GM18499 (cell line): ENCODE measurements at regions not wholly inside any gene's neighbourhood (a gene's known extent, or its start where the extent isn't known, plus 50 kb on each side); places are given as distances from the start of the nearest gene placed in this dataset.

Source experiments
- ATAC-seq: cut with Tn5 transposase; IDR thresholded peaks from one replicate; pipeline ENCODE4 v1.9.1; 2021; ENCODE audit warnings: moderate number of reproducible peaks; ENCODE audit not compliant: insufficient read depth, unreplicated experiment

DNA sequence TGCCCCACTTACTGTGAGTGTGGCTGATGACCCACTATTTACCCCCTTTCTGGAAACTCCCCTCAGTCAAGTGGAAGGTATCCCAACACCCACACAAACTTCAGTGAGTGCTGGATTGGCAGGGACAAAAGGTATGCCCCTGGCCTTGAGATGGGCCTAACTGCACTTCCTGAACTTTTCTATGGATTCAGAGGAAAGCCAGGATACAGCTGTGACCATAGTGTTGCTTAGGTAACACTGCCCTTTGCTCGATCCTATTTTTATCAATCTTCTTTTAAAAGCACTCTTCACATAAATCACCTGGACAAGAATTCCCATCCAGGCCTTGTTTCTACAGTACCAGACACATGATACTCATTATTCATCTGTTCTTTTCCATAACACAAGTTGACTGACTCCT, 671.5 kb upstream of the SLC8A1 start:
- ATAC-seq = no peak

DNA sequence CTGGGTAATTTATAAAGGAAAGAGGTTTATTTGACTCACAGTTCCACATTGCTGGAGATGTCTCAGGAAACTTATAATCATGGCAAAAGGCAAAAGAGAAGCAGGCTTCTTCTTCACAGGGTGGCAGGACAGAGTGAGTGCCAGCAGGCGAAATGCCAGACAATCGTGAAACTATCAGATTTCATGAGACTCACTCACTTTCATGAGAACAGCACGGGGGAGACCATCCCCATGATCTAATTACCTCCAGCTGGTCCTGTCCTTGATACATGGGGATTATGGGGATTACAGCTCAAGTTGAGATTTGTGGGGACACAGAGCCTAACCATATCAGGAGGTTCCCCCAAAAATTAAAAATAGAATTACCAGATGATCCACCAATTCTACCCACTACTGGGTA, 675.5 kb upstream of the SLC8A1 start:
- no peak for ATAC-seq

DNA sequence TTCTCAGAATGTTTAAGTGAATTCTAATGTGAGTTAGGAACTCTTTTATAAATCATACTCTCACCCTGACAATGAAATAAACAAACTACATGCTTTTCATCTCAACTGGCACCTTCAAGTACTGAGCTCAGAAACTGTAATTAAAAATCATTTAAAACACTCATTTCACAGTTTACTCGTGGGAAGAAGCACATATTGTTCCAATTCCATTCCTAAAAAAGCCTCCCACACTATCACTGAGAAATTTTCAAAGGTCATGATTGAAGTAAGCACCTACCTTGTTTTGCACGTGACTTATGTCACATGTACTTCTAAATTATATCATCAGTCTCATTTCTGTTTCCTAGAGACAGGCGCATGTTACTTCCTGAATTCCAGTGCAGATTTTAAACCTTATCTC, 678.1 kb upstream of the SLC8A1 start:
- no peak for ATAC-seq

DNA sequence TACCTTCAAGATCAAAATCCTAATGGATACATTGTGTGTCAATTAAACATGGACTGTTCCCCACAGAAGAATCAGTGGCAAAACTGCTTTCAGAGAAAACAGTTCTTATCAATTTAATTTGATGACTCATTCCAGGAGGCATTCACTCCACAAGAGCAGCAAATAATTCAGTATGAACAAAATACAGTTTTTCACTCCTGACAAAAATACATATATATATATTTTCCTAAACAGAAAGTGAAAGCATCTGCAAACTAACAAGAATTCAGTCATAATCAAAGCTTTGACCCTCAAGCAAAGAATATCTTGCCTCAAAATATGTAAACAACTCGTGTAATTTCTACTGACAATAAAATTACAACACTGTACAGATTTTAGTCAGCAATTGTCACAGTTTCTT, 685.1 kb upstream of the SLC8A1 start:
- no peak for ATAC-seq

DNA sequence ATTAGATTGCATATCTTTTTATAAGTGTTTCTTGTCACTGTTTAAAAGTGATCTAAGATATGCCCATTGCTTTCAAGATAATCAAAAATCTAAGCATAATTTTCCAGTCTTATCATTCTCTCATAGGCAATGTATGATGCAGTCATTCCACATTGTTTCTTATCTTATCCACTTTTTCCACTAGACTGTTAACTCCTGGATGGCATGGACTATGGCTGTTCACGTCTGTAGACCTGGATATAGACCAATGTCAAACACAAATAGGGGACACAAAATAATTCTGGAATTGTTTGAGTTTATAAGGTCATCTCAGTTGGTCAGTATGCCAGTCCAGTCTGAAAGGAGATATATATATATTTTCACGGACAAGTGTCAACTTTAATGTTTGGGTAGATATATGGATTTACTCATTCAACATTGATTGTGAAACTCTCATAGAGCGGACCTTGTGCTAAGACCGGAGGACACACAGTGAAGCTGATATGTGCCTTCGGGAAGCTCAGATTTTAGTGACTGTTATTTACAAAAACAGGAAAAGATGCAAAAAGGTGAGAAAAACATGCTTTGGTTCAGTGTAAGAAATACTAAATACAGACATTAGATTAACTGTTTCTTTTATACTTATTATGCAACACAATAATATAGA, 689.4 kb upstream of the SLC8A1 start:
- no peak for ATAC-seq

DNA sequence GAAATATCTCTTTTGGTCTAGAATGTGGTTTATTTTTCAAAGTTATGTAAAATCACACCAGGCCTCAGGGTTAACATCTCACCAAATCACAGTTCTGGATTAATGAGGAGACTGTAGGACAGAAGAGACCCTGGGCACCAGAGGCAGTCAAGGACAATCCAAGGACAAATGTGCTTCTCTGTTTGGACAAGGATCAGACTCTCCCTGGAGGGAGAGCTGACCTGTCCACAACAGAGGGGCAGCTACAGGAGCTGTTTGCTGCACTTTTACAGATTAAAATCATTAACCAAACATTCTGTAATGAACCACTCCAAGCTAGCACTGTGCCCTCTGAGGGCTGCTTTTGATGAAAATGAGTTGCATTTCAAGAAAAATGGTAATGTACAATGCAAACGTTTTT, 690.6 kb upstream of the SLC8A1 start:
- ATAC-seq = no peak

DNA sequence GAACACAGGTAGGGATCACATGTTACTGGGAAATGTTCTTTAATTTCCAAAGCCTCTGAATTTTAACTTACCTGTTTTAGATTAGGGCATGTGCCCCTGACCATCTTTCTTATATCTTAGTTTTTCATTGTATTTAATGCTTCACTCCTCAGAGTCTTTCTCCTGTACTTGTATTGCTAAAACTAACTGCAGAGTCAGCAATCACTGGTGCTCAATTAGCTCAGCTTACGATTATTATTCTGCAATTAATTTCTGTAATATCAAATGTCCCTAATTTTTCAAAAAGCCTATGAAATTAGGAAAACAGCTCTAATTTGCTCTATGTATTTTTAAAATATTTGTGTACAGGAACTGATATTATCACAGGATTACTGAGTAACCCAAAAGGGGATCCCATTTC, 693.2 kb upstream of the SLC8A1 start:
- no peak for ATAC-seq

DNA sequence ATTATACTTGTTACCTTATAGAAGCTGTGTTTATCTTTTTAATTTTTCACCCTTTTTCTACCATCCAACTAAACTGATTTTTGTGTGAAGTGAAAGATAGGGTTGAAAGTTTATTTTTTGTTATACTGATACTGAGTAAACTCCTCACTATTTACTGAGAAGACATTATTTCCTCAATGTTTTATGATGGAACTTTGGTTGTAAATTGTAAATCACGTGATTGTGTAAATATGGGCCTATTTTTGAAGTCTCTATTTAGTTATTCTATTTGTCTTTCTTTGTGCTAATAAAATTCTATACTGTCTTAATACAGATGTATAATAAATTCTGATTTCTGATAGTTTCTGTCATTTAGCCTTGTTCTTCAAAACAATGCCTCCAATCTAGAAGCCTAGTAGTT, 697.2 kb upstream of the SLC8A1 start:
- no peak for ATAC-seq

DNA sequence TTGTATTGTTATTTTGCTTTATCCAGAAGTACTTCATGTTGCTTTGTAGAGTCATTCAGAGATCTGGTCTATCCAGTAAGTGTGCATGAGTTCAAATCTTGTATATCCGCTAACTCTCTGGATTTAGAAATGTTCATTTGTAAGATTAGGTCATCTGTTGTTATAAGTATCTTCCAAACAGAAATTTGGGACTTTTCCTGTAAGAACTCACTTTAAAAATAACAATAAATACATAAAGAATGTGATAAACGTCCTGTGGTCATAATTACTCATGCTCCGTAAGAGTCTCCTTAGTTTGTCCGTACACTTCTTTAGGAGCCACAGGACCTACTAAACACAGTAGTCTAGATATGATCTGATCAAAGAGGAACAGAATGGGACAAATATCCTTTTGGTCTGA, 699.9 kb upstream of the SLC8A1 start:
- ATAC-seq = no peak

DNA sequence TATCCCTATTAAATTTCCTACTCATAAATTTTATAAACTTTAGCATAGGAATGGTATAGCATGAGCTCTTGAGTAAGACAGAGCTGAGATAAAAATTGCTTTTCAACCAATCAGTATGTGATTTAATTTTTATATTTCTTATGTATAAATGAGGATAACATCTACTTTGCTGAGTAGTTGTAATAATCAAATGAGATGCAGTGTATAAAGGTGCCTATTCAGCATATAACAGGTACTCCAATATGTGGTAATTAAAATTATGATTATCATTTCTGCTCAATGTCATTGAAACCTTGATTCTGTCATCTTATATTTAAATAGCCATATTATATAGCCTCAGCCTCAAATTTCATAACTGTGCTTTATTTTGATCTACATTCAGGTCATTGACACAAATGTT, 700.4 kb upstream of the SLC8A1 start:
- no peak for ATAC-seq

DNA sequence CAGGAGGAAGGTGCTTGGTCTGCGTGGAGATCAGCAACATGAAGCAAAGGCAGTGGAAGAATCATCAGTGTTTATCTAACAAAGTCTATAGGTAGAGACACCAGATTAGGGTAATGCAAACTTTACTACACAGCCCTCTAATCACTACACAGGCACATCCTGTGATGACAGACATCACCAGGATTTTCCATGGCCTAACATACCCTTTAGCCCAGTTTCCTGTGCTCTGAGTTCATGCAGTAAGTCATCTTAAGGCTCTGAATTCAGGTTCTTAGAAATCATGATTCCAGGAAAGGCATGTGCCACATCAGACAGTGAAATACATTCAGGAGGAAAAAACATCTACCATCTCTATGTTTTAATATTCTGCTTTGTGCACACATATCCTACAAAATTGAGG, 708.5 kb upstream of the SLC8A1 start:
- ATAC-seq = no peak

DNA sequence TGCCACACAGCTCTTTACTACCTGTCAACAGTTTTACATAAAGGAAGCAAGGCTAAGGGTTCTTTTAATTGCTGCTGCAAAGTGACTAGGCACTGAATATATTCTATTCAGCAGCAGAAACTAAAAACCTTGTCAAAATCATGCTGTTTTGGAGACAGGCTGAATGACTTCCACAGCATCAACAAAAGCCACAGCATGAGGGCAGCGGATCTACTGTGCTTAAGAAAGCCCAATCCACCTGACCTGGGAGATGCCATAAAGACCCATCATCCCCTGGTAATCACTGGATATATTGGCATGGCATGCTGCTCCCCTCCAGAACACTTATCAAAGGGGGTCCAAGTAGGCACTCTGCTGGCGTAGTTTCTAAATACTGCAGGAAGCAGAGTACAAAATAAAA, 715.1 kb upstream of the SLC8A1 start:
- ATAC-seq = no peak

DNA sequence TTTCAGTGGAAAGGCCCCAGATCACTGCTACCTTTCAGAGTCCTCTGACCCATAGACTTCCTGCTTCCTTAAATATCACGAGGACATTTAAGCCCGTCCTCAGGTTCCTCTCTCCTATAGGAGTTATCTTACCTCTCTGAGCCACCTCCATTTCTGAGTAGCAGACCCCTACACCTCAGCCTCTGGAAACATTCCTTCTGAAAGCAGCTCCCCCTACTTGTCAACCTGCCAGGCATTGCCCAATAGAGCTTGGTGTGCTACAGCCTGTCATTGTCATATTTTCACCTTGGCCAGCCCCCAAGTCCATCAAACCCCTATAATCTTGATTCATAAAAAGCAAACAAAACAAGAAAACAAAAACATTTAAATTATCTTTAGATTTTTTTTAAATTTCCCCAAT, 717.9 kb upstream of the SLC8A1 start:
- ATAC-seq = no peak

DNA sequence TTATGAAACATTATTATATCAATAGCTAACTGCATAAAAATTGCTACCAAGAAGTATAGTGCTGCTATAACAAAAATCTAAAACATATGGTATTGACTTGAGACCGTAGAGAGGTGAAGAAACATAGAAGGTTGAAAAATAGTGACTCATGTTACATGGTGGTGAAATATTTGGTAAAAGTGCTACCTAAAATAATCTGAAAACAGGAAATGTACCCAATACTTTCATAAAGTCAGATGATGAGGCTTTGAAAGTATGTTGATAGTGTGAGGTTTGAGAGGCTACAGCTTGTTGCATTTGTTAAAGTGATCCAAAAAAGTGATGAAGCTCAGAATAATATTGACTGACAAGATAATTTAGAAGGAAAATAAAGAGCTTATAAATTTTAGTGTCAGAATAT, 718.7 kb upstream of the SLC8A1 start:
- no peak for ATAC-seq

DNA sequence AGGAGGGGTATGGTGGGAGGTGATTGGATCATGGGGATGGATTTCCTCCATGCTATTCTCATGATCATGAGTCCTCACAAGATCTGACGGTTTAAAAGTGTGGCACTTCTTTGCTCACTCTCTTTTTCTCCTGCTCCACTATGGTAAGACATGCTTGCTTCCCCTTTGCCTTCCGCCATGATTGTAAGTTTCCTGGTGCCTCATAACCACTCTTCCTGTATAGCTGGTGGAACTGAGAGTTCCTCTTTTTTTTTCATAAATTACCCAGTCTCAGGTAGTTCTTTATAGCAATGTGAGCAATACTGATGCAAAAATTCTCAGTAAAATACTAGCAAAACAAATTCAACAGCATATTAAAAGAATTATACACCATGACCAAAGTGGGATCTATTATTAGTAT, 728.5 kb upstream of the SLC8A1 start:
- no peak for ATAC-seq

DNA sequence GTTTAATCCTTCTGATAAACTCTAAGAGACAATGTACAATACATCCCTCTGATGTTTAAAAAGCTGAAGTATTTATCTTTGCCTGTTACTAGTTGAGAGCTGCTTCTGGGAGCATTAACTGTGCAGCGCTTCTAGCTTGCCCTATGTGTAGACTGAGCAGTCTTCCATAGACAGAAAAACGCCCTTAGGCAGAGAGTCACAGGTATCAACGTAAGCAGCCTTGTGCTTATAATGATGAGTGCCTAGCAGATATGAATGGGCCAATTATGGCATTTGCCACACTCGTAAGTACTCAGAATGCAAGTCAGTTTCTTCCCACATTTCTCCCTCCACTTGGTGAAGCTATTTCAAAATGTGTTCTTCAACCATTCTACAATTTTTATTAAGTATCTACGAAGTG, 731.1 kb upstream of the SLC8A1 start:
- no peak for ATAC-seq

DNA sequence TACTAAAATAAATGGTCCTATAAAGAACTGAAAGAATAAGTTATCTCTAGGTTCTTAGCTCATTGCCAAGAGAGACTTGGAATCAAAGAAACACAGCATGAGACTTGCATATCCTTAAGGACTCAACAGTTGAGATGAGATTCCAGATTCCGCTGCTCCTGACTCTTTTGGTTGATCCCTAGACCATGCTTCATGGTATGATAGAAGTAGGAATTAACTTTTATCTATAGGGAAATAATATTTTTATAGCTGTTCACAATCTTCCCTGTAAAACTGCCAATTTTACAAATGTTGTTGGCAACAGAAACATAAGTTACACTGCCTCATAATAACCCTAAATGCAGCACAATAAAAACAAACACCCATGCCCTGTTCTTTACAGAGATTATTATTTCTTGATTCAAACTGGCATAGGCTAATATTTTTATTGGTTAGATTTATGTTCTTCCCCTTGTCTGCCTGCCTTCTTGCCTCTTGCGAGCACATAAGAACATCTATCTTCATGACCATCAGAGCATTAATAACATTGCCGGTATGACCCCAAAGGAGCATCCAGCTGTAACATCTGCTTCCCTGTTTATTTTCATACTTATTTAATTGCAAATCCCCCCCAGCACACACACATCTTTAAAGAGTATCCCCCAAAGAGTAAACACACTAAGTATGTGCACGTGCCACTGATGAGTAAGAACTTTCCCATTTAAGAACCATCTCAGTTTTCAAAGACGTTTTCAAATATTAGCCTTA, 735.7 kb upstream of the SLC8A1 start:
- ATAC-seq = no peak

DNA sequence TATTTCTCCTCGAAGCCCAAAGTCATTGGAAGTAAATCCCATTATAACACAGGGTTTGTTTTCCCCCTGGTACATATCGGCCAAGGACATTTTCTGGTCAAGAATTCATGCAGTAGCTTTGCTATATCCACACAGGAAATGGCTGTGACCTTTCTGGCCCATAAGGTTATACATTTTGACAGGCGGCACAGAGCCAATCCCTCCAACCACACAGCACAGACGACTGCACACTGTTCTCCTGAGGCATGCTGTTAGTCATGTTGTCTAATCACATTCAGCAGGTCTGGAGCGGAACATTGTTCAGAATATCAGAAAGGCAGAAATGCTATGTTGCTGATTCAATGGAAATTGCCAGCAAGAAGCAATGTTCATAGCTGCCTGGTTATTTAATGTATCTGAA, 742.3 kb upstream of the SLC8A1 start:
- no peak for ATAC-seq

DNA sequence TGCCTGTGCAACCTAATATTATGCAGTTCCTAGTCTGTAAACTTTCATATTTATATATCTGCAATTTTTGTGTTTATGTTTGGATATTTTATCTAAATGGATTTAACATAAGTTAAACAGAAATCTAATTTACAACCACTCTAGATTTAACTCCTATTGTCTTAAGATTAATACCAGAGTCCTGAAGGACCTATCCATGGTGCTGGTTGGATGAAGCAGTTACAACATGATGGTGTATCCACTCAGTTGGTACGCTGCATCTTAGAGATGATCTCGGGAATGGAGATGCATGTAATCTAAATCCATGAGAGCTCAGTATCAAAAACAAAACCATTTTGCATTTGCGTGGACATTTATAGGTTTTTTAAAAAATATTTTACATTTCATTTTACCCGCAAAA, 745.9 kb upstream of the SLC8A1 start:
- ATAC-seq = no peak

DNA sequence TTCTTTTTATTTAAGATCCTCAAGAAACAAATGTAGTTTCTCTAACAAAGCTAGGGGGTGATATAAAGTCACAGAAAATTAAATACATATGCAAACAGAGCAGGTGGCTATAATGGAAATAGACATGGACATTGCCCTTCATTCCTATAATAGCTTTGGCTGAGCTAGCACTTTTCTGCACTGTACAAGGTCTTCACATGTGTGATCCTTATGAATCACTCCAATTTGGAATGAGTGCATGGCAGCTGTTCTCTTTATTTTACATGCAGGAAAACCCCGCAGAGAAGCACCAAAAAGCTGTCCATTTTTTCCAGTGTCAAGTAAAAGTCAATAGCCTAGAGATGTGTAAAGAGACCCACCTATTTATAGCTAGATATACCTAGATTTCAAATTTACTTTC, 747.4 kb upstream of the SLC8A1 start:
- ATAC-seq = no peak

DNA sequence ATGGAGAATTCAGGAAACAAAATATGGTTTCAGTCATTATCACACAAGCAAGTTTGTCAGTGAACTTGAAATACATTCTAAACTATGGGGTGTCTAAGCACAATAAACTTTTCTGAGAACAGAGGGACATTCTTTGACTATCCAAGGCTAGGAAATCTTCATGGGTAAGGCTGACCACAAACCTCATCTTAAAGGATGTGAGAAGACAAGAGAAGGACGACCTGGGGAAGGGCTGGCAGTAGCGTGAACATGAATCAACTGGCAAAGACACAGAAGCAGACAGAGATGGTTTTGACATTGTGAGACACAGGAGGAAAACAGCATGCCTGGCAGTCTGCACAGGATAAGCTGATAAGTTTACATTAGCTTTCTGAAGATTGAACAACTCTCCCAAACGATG, 752.4 kb upstream of the SLC8A1 start:
- no peak for ATAC-seq

DNA sequence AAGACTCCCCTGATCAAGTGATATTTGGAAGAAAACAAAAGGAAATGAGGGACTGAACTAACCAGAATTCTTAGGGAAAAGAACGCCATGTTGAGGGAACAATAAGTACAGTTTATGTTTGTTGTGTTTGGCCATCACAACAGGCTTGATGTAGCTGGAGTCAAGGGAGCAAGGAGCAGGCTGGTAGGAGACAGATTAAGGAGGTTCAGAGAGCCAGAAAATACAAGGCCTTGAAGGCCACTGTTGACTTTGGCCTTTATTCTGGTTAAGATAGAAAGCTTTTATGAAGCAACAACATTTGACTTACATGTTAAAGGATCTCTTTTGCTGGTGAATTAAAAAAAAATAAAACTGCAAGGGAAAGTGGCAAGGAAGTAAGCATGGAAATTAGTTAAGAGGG, 754.1 kb upstream of the SLC8A1 start:
- ATAC-seq = no peak
